Cardiac muscle cell (in vitro differentiated cells and primary cell): ENCODE measurements at regions not wholly inside any gene's neighbourhood (a gene's known extent, or its start where the extent isn't known, plus 50 kb on each side); places are given as distances from the start of the nearest gene placed in this dataset.

Experiments
- DNase-seq, 2 donors: peaks; one replicate each; pipeline versions ENCODE4 v3.0.0 to v3.0.0-alpha.2; 2010 to 2017; ENCODE audit warnings: low read depth in 1 of 2, low spot score in 1 of 2
- H3K27ac ChIP-seq: fragments of 200-600 bp; sonication (generic); 2 replicates; pipeline ENCODE4 v1.5.1; 2016
- H3K27me3 ChIP-seq: fragments of 200-600 bp; sonication (generic); 2 replicates; pipeline ENCODE4 v1.6.0; 2016; ENCODE audit warnings: control low read depth
- H3K36me3 ChIP-seq: fragments of 200-600 bp; sonication (generic); 2 replicates; pipeline ENCODE4 v1.5.1; 2016; ENCODE audit warnings: control low read depth
- H3K4me1 ChIP-seq: fragments of 200-600 bp; sonication (generic); 2 replicates; pipeline ENCODE4 v1.8.1; 2017; ENCODE audit warnings: low read depth, mild to moderate bottlenecking, mixed run types
- H3K4me3 ChIP-seq: fragments of 200-600 bp; sonication (generic); 2 replicates; pipeline ENCODE4 v1.5.1; 2016; ENCODE audit warnings: mild to moderate bottlenecking
- H3K9me3 ChIP-seq: fragments of 200-600 bp; sonication (generic); 2 replicates; pipeline ENCODE4 v1.5.1; 2017; ENCODE audit warnings: low read depth, mild to moderate bottlenecking, control low read depth
- TF ChIP-seq, protein P1 (sequence below): IDR thresholded peaks from 2 replicates; pipeline ENCODE4 v1.5.1; 2012; ENCODE audit warnings: low read depth, mild to moderate bottlenecking, low read length

DNA sequence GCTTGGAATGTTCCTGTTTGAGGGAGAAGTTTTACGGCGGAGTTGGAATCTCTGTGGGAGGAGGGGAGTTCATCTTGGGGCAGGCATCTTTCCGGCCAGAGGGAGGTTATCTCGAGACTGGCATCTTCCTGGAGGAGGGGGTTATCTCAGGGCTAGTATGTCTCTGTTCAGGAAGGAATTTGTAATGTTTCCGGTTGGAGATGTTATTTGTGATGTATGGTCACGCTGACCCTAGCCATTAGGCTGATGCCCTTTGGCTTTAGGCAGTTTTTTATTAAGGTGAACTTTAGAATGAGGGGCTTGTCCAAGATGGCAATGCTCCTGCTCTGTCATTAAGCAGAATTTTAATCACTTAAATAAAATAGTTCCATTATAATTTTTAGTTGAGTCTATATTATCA lies 449.7 kb downstream of the PCDH10 start:
- no peaks in the 10 kb centered on the region for H3K4me1 ChIP-seq
- no peaks in the 10 kb centered on the region for H3K9me3 ChIP-seq
- H3K27me3 ChIP-seq: no peaks in the 10 kb centered on the region
- peak in 1 of 2 donors; percentile 17 for DNase-seq
- TF ChIP-seq, protein P1, sequence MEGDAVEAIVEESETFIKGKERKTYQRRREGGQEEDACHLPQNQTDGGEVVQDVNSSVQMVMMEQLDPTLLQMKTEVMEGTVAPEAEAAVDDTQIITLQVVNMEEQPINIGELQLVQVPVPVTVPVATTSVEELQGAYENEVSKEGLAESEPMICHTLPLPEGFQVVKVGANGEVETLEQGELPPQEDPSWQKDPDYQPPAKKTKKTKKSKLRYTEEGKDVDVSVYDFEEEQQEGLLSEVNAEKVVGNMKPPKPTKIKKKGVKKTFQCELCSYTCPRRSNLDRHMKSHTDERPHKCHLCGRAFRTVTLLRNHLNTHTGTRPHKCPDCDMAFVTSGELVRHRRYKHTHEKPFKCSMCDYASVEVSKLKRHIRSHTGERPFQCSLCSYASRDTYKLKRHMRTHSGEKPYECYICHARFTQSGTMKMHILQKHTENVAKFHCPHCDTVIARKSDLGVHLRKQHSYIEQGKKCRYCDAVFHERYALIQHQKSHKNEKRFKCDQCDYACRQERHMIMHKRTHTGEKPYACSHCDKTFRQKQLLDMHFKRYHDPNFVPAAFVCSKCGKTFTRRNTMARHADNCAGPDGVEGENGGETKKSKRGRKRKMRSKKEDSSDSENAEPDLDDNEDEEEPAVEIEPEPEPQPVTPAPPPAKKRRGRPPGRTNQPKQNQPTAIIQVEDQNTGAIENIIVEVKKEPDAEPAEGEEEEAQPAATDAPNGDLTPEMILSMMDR: no peak
- H3K36me3 ChIP-seq: no peaks in the 10 kb centered on the region
- no peak overlapping the region for H3K4me3 ChIP-seq
- H3K27ac ChIP-seq: no peak overlapping the region

- DNase-seq: no peak
- no peaks in the 10 kb centered on the region for H3K9me3 ChIP-seq
- TF ChIP-seq, protein P1: no peak
- H3K36me3 ChIP-seq: no peaks in the 10 kb centered on the region
- no peaks in the 10 kb centered on the region for H3K4me1 ChIP-seq
- no peaks in the 10 kb centered on the region for H3K27me3 ChIP-seq
- H3K4me3 ChIP-seq: no peak overlapping the region
- H3K27ac ChIP-seq: no peak overlapping the region
Observed at GRCh38 chr4:133597251-133597650, 448.2 kb downstream of the PCDH10 start.

- H3K9me3 ChIP-seq: no peaks in the 10 kb centered on the region
- TF ChIP-seq, protein P1: no peak
- no peaks in the 10 kb centered on the region for H3K4me1 ChIP-seq
- no peak overlapping the region for H3K27ac ChIP-seq
- no peaks in the 10 kb centered on the region for H3K36me3 ChIP-seq
- H3K27me3 ChIP-seq: no peaks in the 10 kb centered on the region
- peak in 1 of 2 donors; percentile 15 for DNase-seq
- H3K4me3 ChIP-seq: no peak overlapping the region
Observed at GRCh38 chr4:133596459-133596858, 447.4 kb downstream of the PCDH10 start.

DNA sequence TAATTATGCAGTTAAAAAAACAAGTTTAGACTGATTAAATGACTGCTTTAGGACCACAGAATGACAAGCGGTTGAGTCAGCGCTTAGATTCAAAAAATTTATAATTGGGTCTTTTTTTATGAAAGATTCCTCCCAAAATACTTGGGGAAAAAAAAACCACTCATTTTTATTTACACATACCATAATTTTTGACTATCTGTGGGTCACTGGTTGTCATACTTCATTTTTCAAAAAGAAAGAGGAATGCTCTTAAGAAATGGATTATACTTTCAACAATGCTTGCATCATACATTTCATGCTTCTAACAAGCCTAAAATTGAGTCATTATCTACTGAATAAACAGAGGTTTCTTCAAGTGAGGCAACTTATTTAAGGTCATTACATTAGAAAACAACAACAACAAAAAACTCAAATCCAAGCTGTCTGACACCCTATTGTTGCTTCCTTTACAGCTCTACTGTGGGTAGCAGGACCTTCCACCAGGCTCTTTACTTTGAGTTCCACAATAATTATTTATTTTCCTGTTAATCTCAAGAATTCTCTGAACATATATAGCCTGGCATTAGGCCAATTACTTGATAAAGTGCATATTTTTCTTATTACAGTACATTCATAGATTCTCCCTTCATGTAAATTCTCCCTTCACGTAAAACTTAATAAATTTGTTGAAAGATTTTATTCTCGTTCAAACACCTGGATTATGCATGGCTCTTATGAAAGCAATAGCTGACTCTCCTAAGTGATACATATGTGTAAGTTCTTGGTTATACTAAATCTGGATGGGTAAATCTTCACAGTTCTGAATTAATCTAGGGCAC lies 445.5 kb downstream of the PCDH10 start:
- no peaks in the 10 kb centered on the region for H3K9me3 ChIP-seq
- peak in 1 of 2 donors; percentile 72 for DNase-seq
- H3K27me3 ChIP-seq: no peaks in the 10 kb centered on the region
- H3K4me1 ChIP-seq: no peaks in the 10 kb centered on the region
- no peak overlapping the region for H3K27ac ChIP-seq
- no peaks in the 10 kb centered on the region for H3K36me3 ChIP-seq
- no peak overlapping the region for H3K4me3 ChIP-seq
- TF ChIP-seq, protein P1: no peak

DNA sequence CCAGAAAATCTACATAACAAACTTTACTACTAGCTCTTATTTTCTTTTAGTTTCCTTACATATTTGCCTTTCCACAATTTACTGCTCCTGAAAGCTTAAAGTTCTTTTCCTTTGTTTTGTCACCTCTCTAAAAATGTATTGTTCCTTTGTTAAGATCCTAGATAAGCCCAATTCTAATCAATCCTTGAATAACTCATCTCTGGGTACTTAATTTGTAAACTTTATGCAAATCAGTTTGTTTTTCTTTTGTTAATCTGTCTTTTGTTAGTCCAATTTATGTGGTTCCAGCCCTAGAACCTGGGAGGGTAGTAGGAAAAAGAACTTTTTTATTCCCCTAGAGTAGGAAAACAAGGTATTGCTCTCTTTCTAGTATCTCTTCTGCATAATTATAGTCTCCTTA lies 444.7 kb downstream of the PCDH10 start:
- no peak overlapping the region for H3K4me3 ChIP-seq

More for the DNA sequence above, 444.7 kb downstream of the PCDH10 start:
- Histone ChIP-seq H3K27ac (no peak overlapping the region), H3K4me1 (no peaks in the 10 kb centered on the region), H3K36me3 (no peaks in the 10 kb centered on the region), H3K27me3 (no peaks in the 10 kb centered on the region), H3K9me3 (no peaks in the 10 kb centered on the region)
- TF ChIP-seq, protein P1: no peak
- no peak for DNase-seq
